C4-2B (cell line): ENCODE measurements at regions not wholly inside any gene's neighbourhood (a gene's known extent, or its start where the extent isn't known, plus 50 kb on each side); places are given as distances from the start of the nearest gene placed in this dataset.

ENCODE experiments used
- CTCF ChIP-seq: fragments of 450-650 bp; conservative IDR thresholded peaks from 2 replicates; pipeline ENCODE4 v1.5.1; 2017; ENCODE audit warnings: mild to moderate bottlenecking
- ZFX ChIP-seq: fragments of 450-650 bp; IDR thresholded peaks from 2 replicates; pipeline ENCODE4 v1.6.1; 2017

- TF ChIP-seq CTCF = no peak
- no peak for TF ChIP-seq ZFX
Observed at GRCh38 chr22:49508561-49508960, 319.1 kb downstream of the BRD1 start.
